Motor neuron (in vitro differentiated cells): ENCODE measurements at regions not wholly inside any gene's neighbourhood (a gene's known extent, or its start where the extent isn't known, plus 50 kb on each side); places are given as distances from the start of the nearest gene placed in this dataset.

Source experiments
- ATAC-seq, 8 experiments: fragments of 200-7000 bp; cut with Tn5 transposase; replicated peaks in 6 of 8; 2 replicates each; pipeline ENCODE4 v1.8.0; 2021; ENCODE audit warnings: mild to moderate bottlenecking in 8 of 8, moderate library complexity in 8 of 8
- H3K27ac ChIP-seq, 2 donors: fragments of 250-450 bp; sonication (Bioruptor Pico); 2 replicates each; pipeline ENCODE4 v1.9.0; 2021; ENCODE audit warnings: antibody characterized with exemption in 2 of 2, mild to moderate bottlenecking in 2 of 2, moderate library complexity in 1 of 2
- H3K4me1 ChIP-seq, 2 donors: fragments of 250-450 bp; sonication (Bioruptor Pico); replicated peaks in 1 of 2; 2 replicates each; pipeline ENCODE4 v1.6.1; 2021; ENCODE audit warnings: antibody characterized with exemption in 2 of 2, mild to moderate bottlenecking in 2 of 2, moderate library complexity in 1 of 2
- H3K4me3 ChIP-seq, 5 donors: fragments of 250-450 bp; sonication (Bioruptor Pico); 2 replicates each; pipeline ENCODE4 v1.9.0; 2021; ENCODE audit warnings: antibody characterized with exemption in 5 of 5, mild to moderate bottlenecking in 5 of 5, moderate library complexity in 4 of 5
- WGBS, 10 experiments: fragments of 450-650 bp; shearing (Covaris generic); methylation state at CpG; one replicate each; pipeline ENCODE4 v1.0.0; 2022; 5-methylcytosine and 5-hydroxymethylcytosine counted together
- in situ Hi-C, 9 experiments: fragments of 400-800 bp; cut with MboI; loops; one replicate each; pipeline ENCODE4 v1.15.0; 2021; ENCODE audit warnings: low sequenced_read_pairs in 9 of 9, low pct_unique_long_range_greater_than_20kb in 2 of 9; ENCODE audit not compliant: unreplicated experiment in 9 of 9

GRCh38 chr13:103528437-103528836 is 462.2 kb upstream of the SLC10A2 start:
- in situ Hi-C loops: no loop called here
- Histone ChIP-seq H3K4me1 (peaks cover 8 to 10% of the 10 kb centered on the region in 2 donors), H3K27ac (no peak overlapping the region), H3K4me3 (no peak overlapping the region)
- WGBS, 10 experiments: 0 to 100% (median 77%) methylated on average over 1 to 2 of the region's 2 CpGs
- no peak for ATAC-seq

DNA sequence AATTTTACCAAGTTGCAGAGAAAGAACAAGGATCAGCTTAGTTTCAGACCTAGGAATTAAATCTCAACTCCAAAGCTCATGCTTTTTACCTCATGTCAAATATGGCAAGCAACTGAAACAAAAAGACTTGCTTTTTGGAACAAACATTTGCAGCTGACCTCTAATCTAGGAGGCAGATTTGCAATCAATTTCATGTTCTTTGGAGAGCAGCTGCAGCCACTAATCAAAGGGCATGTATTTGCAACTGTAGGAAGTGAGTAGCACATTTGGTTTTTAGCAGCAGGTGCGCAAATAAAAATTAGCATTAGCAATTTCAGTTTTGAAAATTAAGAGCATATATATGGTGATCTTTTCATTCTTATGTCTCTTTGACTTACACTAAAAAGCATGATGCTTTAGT is 459.3 kb upstream of the SLC10A2 start:
- no peak for ATAC-seq
- 56 to 100% (median 96%) methylated on average over 1 of the region's 1 CpG; no CpG with 5 or more reads in 2 of the 10 experiments for WGBS, 10 experiments
- in situ Hi-C loops: no loop called here
- Histone ChIP-seq H3K4me3 (no peak overlapping the region), H3K4me1 (peaks cover 8 to 10% of the 10 kb centered on the region in 2 donors), H3K27ac (no peak overlapping the region)

- Histone ChIP-seq H3K4me1 (peaks cover 8 to 10% of the 10 kb centered on the region in 2 donors), H3K4me3 (no peak overlapping the region), H3K27ac (no peak overlapping the region)
- WGBS, 10 experiments: 33 to 80% (median 50%) methylated on average over 1 to 7 of the region's 7 CpGs; no CpG with 5 or more reads in 2 of the 10 experiments
- ATAC-seq: peak in 5 of 8 experiments; percentile 25 to 59 (median 45)
- in situ Hi-C loops: no loop called here
Observed at GRCh38 chr13:103523858-103524257, 457.6 kb upstream of the SLC10A2 start.

- Histone ChIP-seq H3K4me3 (no peak overlapping the region), H3K4me1 (peaks cover 8 to 10% of the 10 kb centered on the region in 2 donors), H3K27ac (no peak overlapping the region)
- 0 to 83% (median 67%) methylated on average over 1 of the region's 1 CpG; no CpG with 5 or more reads in 7 of the 10 experiments for WGBS, 10 experiments
- no peak for ATAC-seq
- in situ Hi-C loops: no loop called here
Observed at GRCh38 chr13:103521532-103521931, 455.3 kb upstream of the SLC10A2 start.

DNA sequence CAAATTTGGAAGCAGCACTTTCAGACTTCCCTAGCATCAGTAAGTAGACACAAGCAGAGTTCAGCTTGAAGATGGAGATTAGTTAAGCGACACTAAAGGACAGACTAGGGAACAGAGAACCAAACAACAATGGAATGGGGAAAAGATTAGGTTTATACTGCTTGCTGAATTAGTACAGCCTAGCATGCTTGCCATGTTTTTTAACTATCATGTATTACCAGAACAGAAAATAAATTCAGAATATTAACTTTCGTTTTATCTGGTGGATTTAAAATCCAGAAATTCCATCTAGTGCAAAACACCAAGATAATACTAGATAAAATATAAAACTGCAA is 451.5 kb upstream of the SLC10A2 start:
- no peak overlapping the region for H3K27ac ChIP-seq
- WGBS, 10 experiments: 0 to 100% (median 55%) methylated on average over 1 to 2 of the region's 2 CpGs
- peaks cover 3 to 10% of the 10 kb centered on the region in 2 donors for H3K4me1 ChIP-seq
- no peak for ATAC-seq
- H3K4me3 ChIP-seq: no peak overlapping the region
- in situ Hi-C loops: no loop called here

GRCh38 chr13:103517066-103517767 is 451.0 kb upstream of the SLC10A2 start:
- no peak overlapping the region for H3K27ac ChIP-seq
- H3K4me1 ChIP-seq: peaks cover 3 to 10% of the 10 kb centered on the region in 2 donors
- no peak for ATAC-seq
- H3K4me3 ChIP-seq: no peak overlapping the region
- in situ Hi-C loops: no loop called here
- 6 to 83% (median 64%) methylated on average over 1 to 3 of the region's 3 CpGs for WGBS, 10 experiments

DNA sequence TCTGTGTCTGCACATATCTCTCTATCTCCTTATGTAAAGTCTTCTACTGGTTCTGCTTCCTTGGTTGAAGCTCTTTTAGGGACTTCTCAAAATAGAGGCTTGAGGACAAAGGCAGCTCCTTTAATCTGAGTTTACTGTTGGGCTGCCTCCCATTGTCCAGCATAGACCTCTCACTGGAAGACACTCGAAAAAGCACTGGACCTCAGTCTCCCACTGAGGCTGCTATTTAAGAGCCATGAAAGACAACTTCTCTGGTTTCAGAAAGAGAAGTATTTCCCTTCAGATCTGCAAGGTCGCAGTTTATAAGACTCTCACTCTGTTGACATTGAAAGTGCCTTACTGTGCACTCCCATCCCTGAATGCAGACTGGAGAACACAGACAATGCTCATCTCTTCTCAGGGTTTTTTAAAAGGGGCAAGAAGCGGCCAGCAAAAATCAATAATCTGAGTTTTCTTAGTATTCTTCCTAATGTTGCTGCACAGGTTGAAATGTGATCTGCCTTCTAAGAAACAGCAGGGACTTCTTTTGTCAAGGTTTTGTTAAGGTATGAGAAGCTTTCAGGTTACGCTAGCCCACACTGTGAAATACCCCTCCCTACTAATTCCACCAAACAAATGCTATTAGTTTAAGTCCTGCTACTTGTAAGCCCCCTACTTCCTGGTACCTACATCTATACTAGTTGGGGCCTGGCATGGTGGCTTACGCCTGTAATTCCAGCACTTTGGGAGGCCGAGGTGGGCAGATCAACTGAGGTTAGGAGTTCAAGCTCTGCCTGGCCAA is 450.0 kb upstream of the SLC10A2 start:
- in situ Hi-C loops: no loop called here
- 0 to 90% (median 39%) methylated on average over 1 to 6 of the region's 6 CpGs; no CpG with 5 or more reads in 2 of the 10 experiments for WGBS, 10 experiments
- Histone ChIP-seq H3K4me1 (peaks cover 3 to 10% of the 10 kb centered on the region in 2 donors), H3K27ac (no peak overlapping the region), H3K4me3 (no peak overlapping the region)
- no peak for ATAC-seq

GRCh38 chr13:103515410-103515809 is 449.2 kb upstream of the SLC10A2 start:
- in situ Hi-C loops: no loop called here
- H3K4me1 ChIP-seq: peaks cover 3 to 10% of the 10 kb centered on the region in 2 donors
- H3K27ac ChIP-seq: no peak overlapping the region
- WGBS, 10 experiments: 0 to 100% (median 71%) methylated on average over 1 to 3 of the region's 3 CpGs; no CpG with 5 or more reads in 1 of the 10 experiments
- ATAC-seq: no peak
- H3K4me3 ChIP-seq: no peak overlapping the region

- in situ Hi-C loops: no loop called here
- Histone ChIP-seq H3K4me3 (no peak overlapping the region), H3K27ac (no peak overlapping the region), H3K4me1 (peaks cover 3 to 10% of the 10 kb centered on the region in 2 donors)
- 0 to 50% (median 33%) methylated on average over 1 to 2 of the region's 2 CpGs; no CpG with 5 or more reads in 1 of the 10 experiments for WGBS, 10 experiments
- ATAC-seq: peak in 2 of 8 experiments; percentile 37 to 51
Observed at GRCh38 chr13:103514619-103515018, 448.4 kb upstream of the SLC10A2 start.

DNA sequence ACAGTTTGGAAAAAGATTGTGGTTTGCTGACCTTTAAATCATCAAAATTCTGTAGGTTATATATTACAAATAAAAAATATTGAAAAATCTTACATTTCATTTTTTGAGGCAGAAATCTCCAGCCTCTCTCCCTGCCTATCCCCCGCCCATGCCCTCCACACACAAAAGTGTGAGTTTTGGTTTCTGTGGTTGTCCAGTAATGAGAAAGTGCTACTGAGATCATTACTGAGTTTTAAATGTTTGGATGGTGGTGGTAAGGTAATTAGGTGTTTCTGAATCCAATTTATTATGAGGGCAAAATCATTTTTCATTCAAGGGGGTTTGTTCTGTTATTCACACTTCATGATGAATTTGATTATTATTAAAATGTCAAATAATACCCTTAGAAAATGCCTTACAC is 448.0 kb upstream of the SLC10A2 start:
- H3K4me1 ChIP-seq: peaks cover 3 to 10% of the 10 kb centered on the region in 2 donors
- 0 to 100% (median 40%) methylated on average over 1 of the region's 1 CpG; no CpG with 5 or more reads in 4 of the 10 experiments for WGBS, 10 experiments
- in situ Hi-C loops: no loop called here
- no peak overlapping the region for H3K4me3 ChIP-seq
- no peak for ATAC-seq
- H3K27ac ChIP-seq: no peak overlapping the region

DNA sequence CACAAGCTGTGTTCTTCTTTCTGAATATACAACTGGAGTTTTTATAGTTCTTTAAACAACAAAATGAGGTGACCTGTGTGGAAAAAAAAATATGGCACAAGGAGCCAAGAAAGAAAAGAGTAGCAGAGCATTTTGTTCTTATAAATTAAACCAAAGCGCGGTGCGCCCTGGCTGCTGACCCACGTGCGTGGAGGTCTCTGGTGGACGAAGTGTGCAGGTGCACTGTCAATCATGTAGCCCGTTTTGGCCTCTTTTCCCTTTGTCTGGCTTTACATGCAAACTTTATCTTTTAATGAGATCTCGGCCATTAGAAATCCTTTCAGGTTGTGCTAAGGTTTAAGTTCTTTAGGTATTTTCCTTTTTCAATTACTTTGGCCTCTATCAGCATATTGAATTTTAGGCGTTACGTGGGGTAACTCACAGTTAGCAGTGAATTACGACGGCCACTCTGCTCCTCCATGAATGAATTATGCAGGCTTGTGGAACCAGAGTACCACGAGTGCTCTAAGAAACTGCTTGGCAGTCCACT is 443.9 kb upstream of the SLC10A2 start:
- ATAC-seq: no peak
- H3K4me3 ChIP-seq: no peak overlapping the region
- no peak overlapping the region for H3K27ac ChIP-seq
- WGBS, 10 experiments: 9 to 100% (median 81%) methylated on average over 1 to 13 of the region's 13 CpGs
- peaks cover 3 to 10% of the 10 kb centered on the region in 2 donors for H3K4me1 ChIP-seq
- in situ Hi-C loops: no loop called here

DNA sequence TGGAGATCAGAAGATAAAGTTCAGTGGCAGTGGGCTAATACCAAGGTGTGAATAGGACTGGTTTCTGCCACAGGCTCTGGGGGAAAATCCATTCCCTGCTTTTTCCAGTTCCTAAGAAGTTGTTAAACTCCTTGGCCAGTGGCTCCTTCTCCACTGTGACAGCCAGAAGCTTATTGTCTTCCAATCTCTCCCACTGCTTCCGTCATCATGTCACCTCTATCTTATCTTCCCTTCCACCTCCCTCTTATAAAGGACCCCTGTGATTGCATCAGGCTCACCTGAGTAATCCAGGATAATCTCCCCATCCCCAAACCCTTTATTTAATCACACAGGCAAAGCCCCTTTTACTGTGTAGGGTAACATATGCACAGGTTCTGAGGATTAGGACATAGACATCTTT is 431.2 kb upstream of the SLC10A2 start:
- Histone ChIP-seq H3K27ac (no peak overlapping the region), H3K4me1 (no peaks in the 10 kb centered on the region), H3K4me3 (no peak overlapping the region)
- 0 to 100% (median 60%) methylated on average over 1 of the region's 1 CpG; no CpG with 5 or more reads in 5 of the 10 experiments for WGBS, 10 experiments
- in situ Hi-C loops: no loop called here
- no peak for ATAC-seq

DNA sequence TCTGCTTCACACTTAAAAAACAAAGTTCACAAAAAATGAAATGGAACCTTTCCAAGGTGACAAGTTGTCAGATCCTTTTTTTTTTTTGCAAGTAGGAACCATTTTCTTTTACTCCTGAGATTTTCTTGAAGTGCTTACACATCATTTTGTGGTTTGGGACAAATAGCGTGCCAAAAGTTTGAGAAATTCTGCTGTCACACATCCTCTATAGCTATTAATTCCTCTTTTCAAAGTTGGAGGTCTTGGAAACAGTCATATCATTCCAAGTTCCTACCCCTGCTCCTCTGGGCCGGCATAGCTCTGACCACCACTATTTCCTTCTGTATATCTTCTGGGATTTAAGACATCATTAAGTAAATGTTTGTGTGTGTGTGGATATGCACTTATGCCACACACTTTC is 421.6 kb upstream of the SLC10A2 start:
- Histone ChIP-seq H3K4me1 (no peaks in the 10 kb centered on the region), H3K27ac (no peak overlapping the region), H3K4me3 (no peak overlapping the region)
- in situ Hi-C loops: no loop called here
- ATAC-seq: no peak
- 0 to 100% (median 41%) methylated on average over 1 to 2 of the region's 2 CpGs; no CpG with 5 or more reads in 2 of the 10 experiments for WGBS, 10 experiments
